Central memory CD8-positive, alpha-beta T cell (primary cell): ENCODE measurements at regions not wholly inside any gene's neighbourhood (a gene's known extent, or its start where the extent isn't known, plus 50 kb on each side); places are given as distances from the start of the nearest gene placed in this dataset.

ENCODE experiments used
- ATAC-seq: fragments of 150-1000 bp; cut with Tn5 transposase; replicated peaks from 2 replicates; pipeline ENCODE4 v1.10.0; 2022; ENCODE audit warnings: mild to moderate bottlenecking, moderate FRiP score, moderate number of reproducible peaks; ENCODE audit not compliant: poor library complexity, severe bottlenecking; ENCODE audit errors: extremely low read depth
- DNase-seq, 2 donors: peaks; one replicate each; pipeline ENCODE4 v3.0.0; 2021; ENCODE audit warnings: low spot score in 2 of 2
- H3K27ac Mint-ChIP-seq: one replicate; pipeline ENCODE4 v1.8.0; 2022; ENCODE audit warnings: low read depth, mild to moderate bottlenecking, moderate library complexity, mixed read lengths
- H3K27me3 Mint-ChIP-seq: one replicate; pipeline ENCODE4 v1.8.0; 2022; ENCODE audit warnings: mixed read lengths
- H3K36me3 Mint-ChIP-seq: one replicate; pipeline ENCODE4 v1.8.0; 2022; ENCODE audit warnings: mild to moderate bottlenecking, moderate library complexity, mixed read lengths; ENCODE audit not compliant: insufficient read depth
- H3K4me1 Mint-ChIP-seq: one replicate; pipeline ENCODE4 v1.8.0; 2022; ENCODE audit warnings: mixed read lengths
- H3K4me3 Mint-ChIP-seq: one replicate; pipeline ENCODE4 v1.8.0; 2022; ENCODE audit warnings: mild to moderate bottlenecking, moderate library complexity, mixed read lengths
- H3K9me3 Mint-ChIP-seq: one replicate; pipeline ENCODE4 v1.8.0; 2022; ENCODE audit warnings: mixed read lengths

GRCh38 chr6:21420146-21420878 is 173.2 kb upstream of the SOX4 start:
- ATAC-seq (no peak), DNase-seq (no peak)
- no peaks in the 10 kb centered on the region for H3K36me3 Mint-ChIP-seq
- H3K9me3 Mint-ChIP-seq, result no peaks in the 10 kb centered on the region
- H3K27me3 Mint-ChIP-seq, result peaks cover 10% of the 10 kb centered on the region
- no peak overlapping the region for H3K4me3 Mint-ChIP-seq
- no peak overlapping the region for H3K27ac Mint-ChIP-seq
- H3K4me1 Mint-ChIP-seq, result no peaks in the 10 kb centered on the region

- Mint-ChIP-seq H3K9me3 (no peaks in the 10 kb centered on the region), H3K4me3 (no peak overlapping the region), H3K27ac (no peak overlapping the region), H3K27me3 (peaks cover 10% of the 10 kb centered on the region), H3K36me3 (no peaks in the 10 kb centered on the region), H3K4me1 (no peaks in the 10 kb centered on the region)
- DNase-seq (no peak), ATAC-seq (no peak)
Measured at GRCh38 chr6:21420926-21421325, 172.6 kb upstream of the SOX4 start.

GRCh38 chr6:21423106-21423854 is 170.3 kb upstream of the SOX4 start:
- H3K36me3 Mint-ChIP-seq, result no peaks in the 10 kb centered on the region
- no peaks in the 10 kb centered on the region for H3K9me3 Mint-ChIP-seq
- DNase-seq, result no peak
- H3K27me3 Mint-ChIP-seq, result peaks cover 10% of the 10 kb centered on the region
- H3K27ac Mint-ChIP-seq, result no peak overlapping the region
- no peaks in the 10 kb centered on the region for H3K4me1 Mint-ChIP-seq
- H3K4me3 Mint-ChIP-seq, result no peak overlapping the region
- ATAC-seq, result no peak

- DNase-seq (no peak), ATAC-seq (no peak)
- peaks cover 22% of the 10 kb centered on the region for H3K27me3 Mint-ChIP-seq
- no peaks in the 10 kb centered on the region for H3K36me3 Mint-ChIP-seq
- H3K4me3 Mint-ChIP-seq, result no peak overlapping the region
- no peaks in the 10 kb centered on the region for H3K9me3 Mint-ChIP-seq
- H3K27ac Mint-ChIP-seq, result no peak overlapping the region
- H3K4me1 Mint-ChIP-seq, result no peaks in the 10 kb centered on the region
Measured at GRCh38 chr6:21426841-21427490, 166.6 kb upstream of the SOX4 start.

GRCh38 chr6:21429291-21429690 is 164.3 kb upstream of the SOX4 start:
- Mint-ChIP-seq H3K36me3 (no peaks in the 10 kb centered on the region), H3K4me1 (no peaks in the 10 kb centered on the region), H3K27ac (no peak overlapping the region), H3K27me3 (peaks cover 24% of the 10 kb centered on the region), H3K9me3 (no peaks in the 10 kb centered on the region), H3K4me3 (no peak overlapping the region)
- DNase-seq, result no peak
- no peak for ATAC-seq

GRCh38 chr6:21431526-21431925 is 162.0 kb upstream of the SOX4 start:
- Mint-ChIP-seq H3K36me3 (no peaks in the 10 kb centered on the region), H3K4me3 (no peak overlapping the region), H3K9me3 (no peaks in the 10 kb centered on the region), H3K27ac (no peak overlapping the region), H3K4me1 (no peaks in the 10 kb centered on the region), H3K27me3 (peaks cover 24% of the 10 kb centered on the region)
- DNase-seq (no peak), ATAC-seq (no peak)

GRCh38 chr6:21436625-21437024 is 156.9 kb upstream of the SOX4 start:
- Mint-ChIP-seq H3K27me3 (peaks cover 13% of the 10 kb centered on the region), H3K4me3 (no peak overlapping the region), H3K36me3 (no peaks in the 10 kb centered on the region), H3K4me1 (peaks cover 13% of the 10 kb centered on the region), H3K9me3 (no peaks in the 10 kb centered on the region), H3K27ac (no peak overlapping the region)
- DNase-seq (no peak), ATAC-seq (no peak)

GRCh38 chr6:21437581-21437980 is 156.0 kb upstream of the SOX4 start:
- Mint-ChIP-seq H3K9me3 (no peaks in the 10 kb centered on the region), H3K36me3 (no peaks in the 10 kb centered on the region), H3K27me3 (peaks cover 3% of the 10 kb centered on the region), H3K4me3 (no peak overlapping the region), H3K27ac (no peak overlapping the region), H3K4me1 (peaks cover 13% of the 10 kb centered on the region)
- DNase-seq, result no peak
- no peak for ATAC-seq

GRCh38 chr6:21438237-21438985 is 155.1 kb upstream of the SOX4 start:
- H3K4me3 Mint-ChIP-seq, result peak overlapping the region; percentile 18
- peak; percentile 62 for ATAC-seq
- peak overlapping the region; percentile 55 for H3K27ac Mint-ChIP-seq
- no peaks in the 10 kb centered on the region for H3K36me3 Mint-ChIP-seq
- H3K27me3 Mint-ChIP-seq, result no peaks in the 10 kb centered on the region
- H3K4me1 Mint-ChIP-seq, result peaks cover 13% of the 10 kb centered on the region
- no peak for DNase-seq
- no peaks in the 10 kb centered on the region for H3K9me3 Mint-ChIP-seq

GRCh38 chr6:21438986-21439352 is 154.6 kb upstream of the SOX4 start:
- Mint-ChIP-seq H3K4me3 (no peak overlapping the region), H3K4me1 (peaks cover 13% of the 10 kb centered on the region), H3K9me3 (no peaks in the 10 kb centered on the region), H3K36me3 (no peaks in the 10 kb centered on the region), H3K27me3 (no peaks in the 10 kb centered on the region), H3K27ac (peak overlapping the region; percentile 55)
- peak; percentile 45 for ATAC-seq
- no peak for DNase-seq

- no peaks in the 10 kb centered on the region for H3K9me3 Mint-ChIP-seq
- no peak overlapping the region for H3K4me3 Mint-ChIP-seq
- H3K4me1 Mint-ChIP-seq, result peaks cover 13% of the 10 kb centered on the region
- ATAC-seq, result no peak
- H3K27me3 Mint-ChIP-seq, result no peaks in the 10 kb centered on the region
- DNase-seq, result no peak
- no peak overlapping the region for H3K27ac Mint-ChIP-seq
- no peaks in the 10 kb centered on the region for H3K36me3 Mint-ChIP-seq
Measured at GRCh38 chr6:21441386-21441785, 152.2 kb upstream of the SOX4 start.

GRCh38 chr6:21442874-21443273 is 150.7 kb upstream of the SOX4 start:
- no peaks in the 10 kb centered on the region for H3K36me3 Mint-ChIP-seq
- DNase-seq (no peak), ATAC-seq (no peak)
- no peak overlapping the region for H3K4me3 Mint-ChIP-seq
- H3K9me3 Mint-ChIP-seq, result no peaks in the 10 kb centered on the region
- H3K27me3 Mint-ChIP-seq, result no peaks in the 10 kb centered on the region
- H3K27ac Mint-ChIP-seq, result no peak overlapping the region
- peaks cover 13% of the 10 kb centered on the region for H3K4me1 Mint-ChIP-seq
